ENCODE measurements at regions not wholly inside any gene's neighbourhood (a gene's known extent, or its start where the extent isn't known, plus 50 kb on each side); places are given as distances from the start of the nearest gene placed in this dataset.

- H3K4me3 ChIP-seq (ENCODE audit: low read depth in 1 of 3, low read length in 3 of 3) = no peak overlapping the region
- H3K27ac ChIP-seq (ENCODE audit: low read depth in 1 of 3, low read length in 2 of 3) = no peak overlapping the region
- peaks cover 0 to 1% of the 10 kb centered on the region in 2 donors for H3K9me3 ChIP-seq (ENCODE audit: control insufficient read depth in 2 of 2, insufficient read depth in 1 of 2, low read depth in 1 of 2, low read length in 1 of 2)
- no peaks in the 10 kb centered on the region for H3K36me3 ChIP-seq (ENCODE audit: control insufficient read depth in 3 of 3, insufficient read depth in 2 of 3, low read depth in 1 of 3, low read length in 3 of 3)
- FAIRE-seq (no peak), DNase-seq (peak in 1 of 2 donors; percentile 33)
- no peaks in the 10 kb centered on the region for H3K27me3 ChIP-seq (ENCODE audit: control insufficient read depth in 3 of 3, insufficient read depth in 3 of 3, low read length in 3 of 3)
- H3K4me1 ChIP-seq (ENCODE audit: control insufficient read depth in 3 of 3, insufficient read depth in 2 of 3, low read depth in 1 of 3, low read length in 2 of 3) = peaks cover 0 to 2% (median 0%) of the 10 kb centered on the region in 3 donors
- WGBS, 3 donors = 50 to 80% (median 57%) methylated on average over 2 of the region's 2 CpGs
Observed at GRCh38 chr4:148717988-148718387, 275.8 kb upstream of the NR3C2 start.

GRCh38 chr4:148716431-148717052 is 274.3 kb upstream of the NR3C2 start:
- Histone ChIP-seq H3K4me3 (ENCODE audit: low read depth in 1 of 3, low read length in 3 of 3) (no peak overlapping the region), H3K9me3 (ENCODE audit: control insufficient read depth in 2 of 2, insufficient read depth in 1 of 2, low read depth in 1 of 2, low read length in 1 of 2) (no peaks in the 10 kb centered on the region), H3K27me3 (ENCODE audit: control insufficient read depth in 3 of 3, insufficient read depth in 3 of 3, low read length in 3 of 3) (no peaks in the 10 kb centered on the region), H3K27ac (ENCODE audit: low read depth in 1 of 3, low read length in 2 of 3) (peak overlapping the region in 1 of 3 donors; percentile 30), H3K36me3 (ENCODE audit: control insufficient read depth in 3 of 3, insufficient read depth in 2 of 3, low read depth in 1 of 3, low read length in 3 of 3) (no peaks in the 10 kb centered on the region), H3K4me1 (ENCODE audit: control insufficient read depth in 3 of 3, insufficient read depth in 2 of 3, low read depth in 1 of 3, low read length in 2 of 3) (peaks cover 0 to 2% (median 0%) of the 10 kb centered on the region in 3 donors)
- FAIRE-seq (no peak), DNase-seq (peak in 1 of 2 donors; percentile 38)
- 11 to 39% (median 35%) methylated on average over 1 of the region's 1 CpG for WGBS, 3 donors

GRCh38 chr4:148704291-148704690 is 262.1 kb upstream of the NR3C2 start:
- H3K36me3 ChIP-seq (ENCODE audit: control insufficient read depth in 3 of 3, insufficient read depth in 2 of 3, low read depth in 1 of 3, low read length in 3 of 3) = no peaks in the 10 kb centered on the region
- H3K4me1 ChIP-seq (ENCODE audit: control insufficient read depth in 3 of 3, insufficient read depth in 2 of 3, low read depth in 1 of 3, low read length in 2 of 3) = no peaks in the 10 kb centered on the region
- WGBS, 3 donors = 23 to 74% (median 43%) methylated on average over 1 of the region's 1 CpG
- H3K9me3 ChIP-seq (ENCODE audit: control insufficient read depth in 2 of 2, insufficient read depth in 1 of 2, low read depth in 1 of 2, low read length in 1 of 2) = peaks cover 0 to 2% of the 10 kb centered on the region in 2 donors
- no peak overlapping the region for H3K4me3 ChIP-seq (ENCODE audit: low read depth in 1 of 3, low read length in 3 of 3)
- H3K27me3 ChIP-seq (ENCODE audit: control insufficient read depth in 3 of 3, insufficient read depth in 3 of 3, low read length in 3 of 3) = no peaks in the 10 kb centered on the region
- DNase-seq (no peak), FAIRE-seq (no peak)
- H3K27ac ChIP-seq (ENCODE audit: low read depth in 1 of 3, low read length in 2 of 3) = no peak overlapping the region

GRCh38 chr4:148694702-148695101 is 252.5 kb upstream of the NR3C2 start:
- FAIRE-seq = no peak
- Histone ChIP-seq H3K4me3 (ENCODE audit: low read depth in 1 of 3, low read length in 3 of 3) (no peak overlapping the region), H3K4me1 (ENCODE audit: control insufficient read depth in 3 of 3, insufficient read depth in 2 of 3, low read depth in 1 of 3, low read length in 2 of 3) (no peaks in the 10 kb centered on the region), H3K27me3 (ENCODE audit: control insufficient read depth in 3 of 3, insufficient read depth in 3 of 3, low read length in 3 of 3) (no peaks in the 10 kb centered on the region), H3K9me3 (ENCODE audit: control insufficient read depth in 2 of 2, insufficient read depth in 1 of 2, low read depth in 1 of 2, low read length in 1 of 2) (no peaks in the 10 kb centered on the region), H3K27ac (ENCODE audit: low read depth in 1 of 3, low read length in 2 of 3) (no peak overlapping the region), H3K36me3 (ENCODE audit: control insufficient read depth in 3 of 3, insufficient read depth in 2 of 3, low read depth in 1 of 3, low read length in 3 of 3) (no peaks in the 10 kb centered on the region)
- DNase-seq = no peak
- WGBS, 3 donors = 35 to 57% (median 42%) methylated on average over 5 of the region's 5 CpGs

- Histone ChIP-seq H3K36me3 (ENCODE audit: control insufficient read depth in 3 of 3, insufficient read depth in 2 of 3, low read depth in 1 of 3, low read length in 3 of 3) (no peaks in the 10 kb centered on the region), H3K9me3 (ENCODE audit: control insufficient read depth in 2 of 2, insufficient read depth in 1 of 2, low read depth in 1 of 2, low read length in 1 of 2) (no peaks in the 10 kb centered on the region), H3K27ac (ENCODE audit: low read depth in 1 of 3, low read length in 2 of 3) (peak overlapping the region in 1 of 3 donors; percentile 11), H3K4me3 (ENCODE audit: low read depth in 1 of 3, low read length in 3 of 3) (no peak overlapping the region), H3K4me1 (ENCODE audit: control insufficient read depth in 3 of 3, insufficient read depth in 2 of 3, low read depth in 1 of 3, low read length in 2 of 3) (no peaks in the 10 kb centered on the region), H3K27me3 (ENCODE audit: control insufficient read depth in 3 of 3, insufficient read depth in 3 of 3, low read length in 3 of 3) (no peaks in the 10 kb centered on the region)
- DNase-seq (peak; percentile 36 to 79), FAIRE-seq (no peak)
- 15 to 62% (median 41%) methylated on average over 2 of the region's 2 CpGs for WGBS, 3 donors
Observed at GRCh38 chr4:148693913-148694649, 251.9 kb upstream of the NR3C2 start.

GRCh38 chr4:148692242-148692641 is 250.0 kb upstream of the NR3C2 start:
- Histone ChIP-seq H3K27me3 (ENCODE audit: control insufficient read depth in 3 of 3, insufficient read depth in 3 of 3, low read length in 3 of 3) (no peaks in the 10 kb centered on the region), H3K4me3 (ENCODE audit: low read depth in 1 of 3, low read length in 3 of 3) (no peak overlapping the region), H3K27ac (ENCODE audit: low read depth in 1 of 3, low read length in 2 of 3) (no peak overlapping the region), H3K4me1 (ENCODE audit: control insufficient read depth in 3 of 3, insufficient read depth in 2 of 3, low read depth in 1 of 3, low read length in 2 of 3) (no peaks in the 10 kb centered on the region), H3K9me3 (ENCODE audit: control insufficient read depth in 2 of 2, insufficient read depth in 1 of 2, low read depth in 1 of 2, low read length in 1 of 2) (no peaks in the 10 kb centered on the region), H3K36me3 (ENCODE audit: control insufficient read depth in 3 of 3, insufficient read depth in 2 of 3, low read depth in 1 of 3, low read length in 3 of 3) (no peaks in the 10 kb centered on the region)
- WGBS, 3 donors = 27 to 63% (median 33%) methylated on average over 7 of the region's 7 CpGs
- peak in 1 of 2 donors; percentile 11 for DNase-seq
- FAIRE-seq = no peak

GRCh38 chr4:148686449-148686848 is 244.2 kb upstream of the NR3C2 start:
- 46 to 56% (median 55%) methylated on average over 3 of the region's 3 CpGs for WGBS, 3 donors
- H3K27ac ChIP-seq (ENCODE audit: low read depth in 1 of 3, low read length in 2 of 3) = no peak overlapping the region

GRCh38 chr4:148684638-148685037 is 242.4 kb upstream of the NR3C2 start:
- peak overlapping the region in 1 of 3 donors; percentile 47 for H3K27ac ChIP-seq (ENCODE audit: low read depth in 1 of 3, low read length in 2 of 3)
- DNase-seq = peak in 1 of 2 donors; percentile 70
- H3K4me1 ChIP-seq (ENCODE audit: control insufficient read depth in 3 of 3, insufficient read depth in 2 of 3, low read depth in 1 of 3, low read length in 2 of 3) = peaks cover 0 to 4% (median 0%) of the 10 kb centered on the region in 3 donors
- 32 to 66% (median 58%) methylated on average over 1 of the region's 1 CpG for WGBS, 3 donors
- no peak overlapping the region for H3K4me3 ChIP-seq (ENCODE audit: low read depth in 1 of 3, low read length in 3 of 3)
- no peaks in the 10 kb centered on the region for H3K9me3 ChIP-seq (ENCODE audit: control insufficient read depth in 2 of 2, insufficient read depth in 1 of 2, low read depth in 1 of 2, low read length in 1 of 2)
- no peaks in the 10 kb centered on the region for H3K27me3 ChIP-seq (ENCODE audit: control insufficient read depth in 3 of 3, insufficient read depth in 3 of 3, low read length in 3 of 3)
- FAIRE-seq = no peak
- no peaks in the 10 kb centered on the region for H3K36me3 ChIP-seq (ENCODE audit: control insufficient read depth in 3 of 3, insufficient read depth in 2 of 3, low read depth in 1 of 3, low read length in 3 of 3)

More at GRCh38 chr4:148686449-148686848, 244.2 kb upstream of the NR3C2 start:
- FAIRE-seq (peak; percentile 73), DNase-seq (no peak)
- H3K4me3 ChIP-seq (ENCODE audit: low read depth in 1 of 3, low read length in 3 of 3) = no peak overlapping the region
- H3K27me3 ChIP-seq (ENCODE audit: control insufficient read depth in 3 of 3, insufficient read depth in 3 of 3, low read length in 3 of 3) = no peaks in the 10 kb centered on the region
- no peaks in the 10 kb centered on the region for H3K36me3 ChIP-seq (ENCODE audit: control insufficient read depth in 3 of 3, insufficient read depth in 2 of 3, low read depth in 1 of 3, low read length in 3 of 3)
- peaks cover 0 to 2% (median 0%) of the 10 kb centered on the region in 3 donors for H3K4me1 ChIP-seq (ENCODE audit: control insufficient read depth in 3 of 3, insufficient read depth in 2 of 3, low read depth in 1 of 3, low read length in 2 of 3)
- H3K9me3 ChIP-seq (ENCODE audit: control insufficient read depth in 2 of 2, insufficient read depth in 1 of 2, low read depth in 1 of 2, low read length in 1 of 2) = no peaks in the 10 kb centered on the region
